NCI-H524 treated with DMSO at 0.1 percent for 48 hours (cell line): ENCODE measurements at regions not wholly inside any gene's neighbourhood (a gene's known extent, or its start where the extent isn't known, plus 50 kb on each side); places are given as distances from the start of the nearest gene placed in this dataset.
A peak's percentile ranks its signal among the peaks of the same experiment; 100 is the strongest.

Experiments
- DNase-seq: peaks from one replicate; lab custom pipeline; 2025; lab: John Stamatoyannopoulos, UW

DNA sequence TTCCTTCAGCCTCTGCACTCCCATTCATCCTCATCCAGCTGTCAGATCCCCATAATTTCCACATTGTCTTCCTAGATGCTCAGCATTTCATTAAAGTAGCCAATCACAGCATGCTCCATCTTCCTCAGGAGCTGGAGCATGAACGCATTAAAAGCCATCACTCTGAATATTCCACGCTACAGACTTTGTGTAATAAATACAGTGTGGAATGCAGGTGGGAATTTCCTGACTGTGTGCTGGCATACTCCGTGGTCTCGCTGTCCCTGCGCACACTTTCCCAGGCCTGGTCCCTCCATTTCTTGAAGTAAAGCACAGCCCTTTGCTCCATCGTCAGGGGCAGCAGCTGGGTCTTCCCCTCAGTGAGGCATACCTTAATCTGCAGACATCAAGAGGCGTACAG, 123.7 kb upstream of the NCK2 start:
- no peak for DNase-seq

DNA sequence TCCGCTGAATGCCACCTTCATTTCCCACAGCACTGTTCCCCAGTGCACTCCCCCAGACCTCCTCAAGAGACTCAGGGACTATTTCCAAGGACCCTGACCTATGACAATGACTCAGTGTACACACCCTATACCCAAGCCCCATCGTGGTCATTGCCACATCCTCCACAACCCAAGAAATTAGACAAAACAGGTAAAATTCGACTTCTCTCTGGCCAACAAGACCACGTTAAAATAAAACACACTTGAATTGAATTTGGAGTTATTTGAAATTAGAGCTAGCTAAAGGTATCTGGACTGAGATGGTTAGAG, 126.4 kb upstream of the NCK2 start:
- DNase-seq = no peak

DNA sequence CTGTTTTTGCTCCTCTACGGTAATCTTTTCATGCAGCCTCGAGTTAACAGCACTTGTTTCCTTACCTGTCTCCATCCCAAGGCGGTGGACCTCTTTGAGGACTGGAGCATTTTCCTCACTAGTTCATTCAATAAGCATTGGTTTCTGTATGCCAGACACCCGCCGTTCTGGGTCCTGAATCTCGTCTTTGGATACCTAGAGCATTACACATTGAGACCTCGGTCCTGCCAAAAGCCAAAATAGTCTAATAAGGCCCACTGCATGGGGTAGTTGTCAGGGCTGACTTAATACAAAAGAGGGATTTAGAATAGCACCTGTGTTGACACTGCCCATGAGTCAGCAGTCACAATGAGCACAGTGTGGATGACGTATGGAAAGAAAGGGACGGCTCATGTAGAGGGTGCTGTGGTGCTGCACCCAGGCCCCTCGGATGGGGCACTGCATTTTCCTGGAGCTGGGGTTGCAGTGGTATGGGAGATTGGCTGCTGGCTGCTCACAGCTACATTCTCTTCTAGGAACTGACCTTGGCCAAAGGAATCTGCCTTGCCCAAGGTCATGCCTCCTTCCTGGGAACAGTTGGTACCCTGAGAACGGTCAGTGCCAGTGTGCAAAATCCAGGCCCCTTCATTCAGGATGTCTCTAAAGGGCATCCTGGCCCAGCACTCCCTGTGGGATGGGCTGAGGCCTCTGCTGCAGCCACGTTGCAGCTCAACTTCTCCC, 126.9 kb upstream of the NCK2 start:
- no peak for DNase-seq

DNA sequence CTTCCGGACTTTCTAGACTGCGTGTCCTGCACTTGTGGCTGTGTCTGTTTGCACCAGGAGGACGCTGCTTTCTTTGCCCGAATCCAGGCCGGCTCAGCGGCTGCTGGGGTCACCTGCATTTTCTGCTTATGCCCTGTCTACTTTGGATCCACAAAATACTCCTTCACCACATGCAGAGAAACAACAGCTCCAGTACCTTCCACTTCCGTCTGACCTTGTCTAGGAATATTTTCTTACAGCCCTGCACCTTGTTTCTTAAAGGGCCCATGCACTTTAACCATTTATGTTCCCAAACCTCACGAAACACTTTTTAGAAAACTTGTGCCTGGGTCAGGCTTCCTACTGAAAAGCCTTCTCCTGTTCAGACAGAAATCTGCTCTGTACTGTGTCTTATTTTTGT, 129.4 kb upstream of the NCK2 start:
- DNase-seq = no peak

DNA sequence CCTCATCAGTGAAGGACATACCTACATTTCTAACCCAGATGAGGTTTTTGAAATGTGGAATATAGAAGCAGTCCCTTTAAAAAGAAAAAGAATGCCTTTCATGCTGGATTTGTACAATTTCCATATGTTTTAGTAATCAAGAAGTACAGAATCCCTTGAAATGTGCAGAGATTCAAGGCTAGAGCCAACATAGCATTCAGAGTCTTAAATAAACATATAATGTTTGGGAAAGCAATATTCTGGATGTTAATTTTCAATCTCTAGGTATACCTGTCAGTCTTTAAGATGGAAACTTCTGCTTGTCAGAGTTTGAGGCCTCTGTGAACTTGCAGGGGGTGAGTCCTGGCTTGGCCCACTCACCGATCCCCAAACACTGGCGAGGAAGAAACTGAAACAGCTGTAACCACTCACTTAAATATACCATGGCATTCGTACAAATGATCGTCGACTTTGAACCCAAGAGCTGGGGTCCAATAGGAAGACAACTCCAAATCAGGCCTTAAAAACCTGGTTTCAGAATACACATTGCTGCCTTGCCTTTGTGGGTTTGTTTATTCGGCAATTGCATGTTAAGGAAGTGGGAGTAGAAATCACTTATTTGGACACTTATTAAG, 132.8 kb upstream of the NCK2 start:
- DNase-seq = no peak

DNA sequence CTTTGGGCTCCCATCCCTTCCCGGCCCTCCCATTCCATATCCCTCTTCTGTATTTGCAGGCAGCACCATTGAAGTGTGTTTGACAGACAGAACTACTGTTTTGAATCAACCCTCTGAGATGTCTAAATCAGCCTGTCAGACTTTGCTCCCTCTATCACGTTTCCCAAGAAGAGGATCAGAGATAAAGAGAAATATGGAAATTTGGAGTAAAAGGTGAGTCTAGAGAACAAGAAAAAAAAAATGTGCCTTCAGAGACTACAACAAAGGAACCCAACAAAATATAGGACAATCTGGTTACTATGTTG, 133.4 kb upstream of the NCK2 start:
- DNase-seq = no peak

DNA sequence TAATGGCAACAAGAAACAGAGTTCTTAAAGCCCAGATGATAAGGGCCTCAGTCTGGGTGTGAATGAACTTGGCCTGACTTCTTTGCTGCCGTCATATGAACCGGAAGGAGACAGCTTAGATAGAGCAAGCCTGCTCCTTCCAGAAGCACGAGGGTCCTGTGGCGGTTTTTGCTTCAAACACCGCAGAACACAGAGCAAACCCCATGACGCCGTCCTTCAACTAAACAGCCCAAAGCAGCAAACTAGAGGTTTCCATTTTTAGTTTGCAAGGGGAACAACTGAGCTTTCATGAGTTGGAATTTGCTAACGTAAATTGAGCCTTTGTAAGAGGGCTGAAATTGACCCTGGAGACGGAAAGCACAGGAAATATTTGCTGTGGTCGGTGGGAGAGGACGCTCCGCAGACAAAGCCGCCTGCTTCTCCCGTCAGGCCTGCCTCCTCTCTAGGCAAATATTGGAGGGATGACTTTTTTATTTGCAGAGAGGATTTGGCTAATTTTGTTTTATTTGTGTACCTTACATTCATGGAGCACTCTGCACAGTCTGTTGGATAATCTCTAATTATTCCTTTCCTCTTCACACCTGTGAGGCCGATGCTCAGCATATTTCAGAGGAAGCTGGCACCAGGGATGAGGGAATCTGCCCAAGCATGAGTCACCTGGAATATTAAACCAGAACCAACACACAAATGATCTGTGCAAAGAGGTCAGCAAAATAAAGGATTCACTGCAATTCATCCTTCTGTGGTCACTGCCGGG, 134.0 kb upstream of the NCK2 start:
- DNase-seq = no peak

DNA sequence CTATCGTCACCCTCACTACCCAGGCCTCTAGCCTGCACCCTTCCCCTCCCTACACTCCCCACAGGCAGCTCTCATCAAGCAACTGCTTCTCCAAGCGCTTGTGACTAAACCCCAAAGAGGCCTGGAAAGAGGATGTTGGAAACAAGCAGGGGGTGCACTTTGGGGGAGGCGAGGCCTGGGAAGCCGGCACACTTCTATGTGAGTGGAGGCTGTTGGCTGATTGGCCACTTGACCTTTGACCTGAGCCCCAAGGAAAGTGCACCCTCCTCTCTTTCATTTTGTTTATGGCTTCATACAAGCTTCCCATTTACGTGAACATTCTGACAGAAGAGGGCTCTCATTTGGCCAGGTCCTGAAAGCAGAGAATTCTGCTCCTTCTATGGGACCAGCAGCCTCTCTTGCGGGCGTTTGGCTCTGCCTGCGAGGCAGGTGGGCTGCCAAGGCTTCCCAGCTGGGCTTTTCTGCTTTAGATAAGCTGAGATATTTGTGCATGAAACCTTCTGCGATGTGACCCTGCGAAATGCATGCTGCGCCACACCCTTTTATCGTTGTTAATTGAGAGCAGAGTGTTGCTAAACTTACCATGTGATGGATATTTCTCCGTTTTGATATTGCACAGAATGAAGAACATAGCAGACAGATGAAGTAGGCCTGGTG, 134.8 kb upstream of the NCK2 start:
- DNase-seq = no peak

DNA sequence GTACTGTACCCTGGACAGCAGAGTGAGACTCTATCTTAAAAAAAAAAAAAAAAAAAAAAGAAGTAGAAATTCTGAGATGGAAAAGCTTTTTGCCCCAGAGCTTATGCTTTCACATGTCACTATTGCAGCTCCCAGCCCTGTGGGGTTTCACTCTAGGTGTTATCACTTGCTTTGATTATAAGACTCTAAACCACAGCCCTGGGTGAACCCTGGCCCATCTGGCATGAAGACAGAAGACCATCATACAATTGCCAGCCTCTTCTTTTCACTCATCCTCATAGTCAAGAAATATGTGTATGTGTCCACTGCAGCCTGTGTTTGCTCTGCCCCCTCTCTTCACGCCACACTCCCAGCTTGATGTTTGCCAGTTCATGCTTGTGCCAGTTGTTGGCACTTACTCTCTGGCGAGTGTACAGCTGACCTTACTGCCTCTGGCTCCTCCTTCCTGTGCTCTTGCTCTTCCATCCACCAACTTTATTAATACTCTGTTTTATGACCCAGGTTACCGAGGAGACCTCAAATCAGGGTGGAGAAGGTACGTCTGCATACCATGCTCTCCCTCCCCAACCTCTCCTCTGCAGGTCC, 136.7 kb upstream of the NCK2 start:
- no peak for DNase-seq

DNA sequence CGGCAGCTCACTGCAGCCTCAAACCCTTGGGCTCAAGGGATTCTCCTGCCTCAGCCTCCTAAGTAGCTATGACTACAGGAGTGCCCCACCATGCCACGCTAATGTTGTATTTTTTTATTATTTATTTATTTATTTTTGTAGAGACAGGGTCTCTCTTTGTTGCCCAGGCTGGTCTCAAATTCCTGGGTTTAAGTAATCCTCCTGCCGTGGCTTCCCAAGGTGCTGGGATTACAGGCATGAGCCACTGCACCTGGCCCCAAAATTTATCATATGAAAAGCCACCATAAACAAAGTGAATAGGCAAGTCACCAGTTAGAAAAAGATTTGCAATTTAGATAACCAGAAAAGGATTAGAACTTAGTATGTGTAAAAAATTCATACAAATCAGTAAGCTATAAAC, 138.6 kb upstream of the NCK2 start:
- DNase-seq = no peak

DNA sequence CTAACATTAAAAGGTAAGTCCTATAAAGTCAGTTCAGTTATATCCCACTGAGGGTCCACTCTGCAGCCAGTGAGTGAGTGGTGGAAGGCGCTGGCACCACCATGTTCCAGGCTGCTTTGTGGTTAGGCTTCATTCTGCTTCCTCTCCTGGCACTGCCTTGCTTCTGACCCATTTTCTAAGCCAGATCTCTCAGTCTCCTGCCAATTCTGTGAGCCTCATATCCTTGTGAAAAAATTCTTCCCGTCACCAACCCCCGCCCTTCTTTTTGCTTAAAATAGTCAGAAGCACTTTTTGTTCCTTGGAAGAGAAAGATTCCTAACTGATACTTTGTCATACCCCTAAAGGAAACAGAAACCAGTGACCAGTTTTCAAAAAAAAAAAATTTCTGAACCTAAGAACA, 139.8 kb upstream of the NCK2 start:
- no peak for DNase-seq

DNA sequence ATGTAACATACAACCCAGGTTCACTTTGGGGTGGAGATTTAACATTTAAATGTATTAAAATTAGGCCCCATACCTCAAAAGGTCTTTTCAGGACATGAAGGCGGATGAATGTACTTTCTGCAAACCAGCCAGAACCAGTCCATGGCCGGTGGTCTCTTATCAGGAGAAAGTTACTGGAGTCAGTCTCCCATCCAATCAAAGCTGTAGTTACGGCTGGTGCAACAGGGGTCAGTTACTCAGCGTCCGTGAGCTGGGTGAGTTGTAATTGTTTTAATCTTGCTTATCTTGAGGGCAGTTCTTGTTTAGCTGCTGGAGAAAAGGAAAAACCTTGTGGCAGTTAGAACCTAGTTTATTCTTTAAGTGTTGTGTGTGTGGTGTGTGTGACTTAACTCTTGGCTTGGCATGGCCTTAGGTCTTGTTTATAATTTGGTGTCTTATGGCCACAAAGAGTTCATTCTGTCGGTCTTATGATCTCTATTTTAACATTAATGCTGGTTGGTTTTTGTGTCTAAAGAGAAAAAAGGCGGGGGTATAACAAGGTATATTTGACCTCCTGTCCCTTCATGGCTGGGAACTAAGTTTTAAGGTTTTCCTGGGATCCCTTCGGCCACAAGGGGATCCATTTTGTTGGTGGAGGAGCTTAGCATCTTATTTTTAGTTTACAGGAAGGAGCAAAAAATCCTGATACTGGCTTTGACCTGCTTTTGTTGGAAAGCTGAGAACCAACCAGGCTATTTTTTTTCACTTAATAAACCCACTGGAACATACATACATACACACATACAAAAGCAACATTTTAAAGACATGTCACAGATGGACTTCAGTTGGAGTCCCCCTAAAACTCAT, 143.5 kb upstream of the NCK2 start:
- DNase-seq = no peak

DNA sequence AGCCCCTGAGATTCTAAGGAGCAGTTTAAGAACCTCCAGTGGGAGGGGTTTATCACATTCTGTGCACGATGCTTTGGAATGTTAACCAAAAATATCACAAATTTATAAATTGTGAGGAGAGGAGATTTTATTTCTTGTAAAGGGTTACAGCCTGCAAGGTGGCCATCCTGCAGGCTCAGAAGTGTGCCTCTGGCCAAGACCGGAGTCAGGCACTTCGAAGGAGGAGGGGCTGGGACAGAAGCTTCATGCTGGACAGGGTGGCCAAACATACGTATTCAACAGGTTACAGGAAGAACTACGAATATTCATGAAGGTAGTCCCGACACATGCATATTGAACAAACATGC, 144.1 kb upstream of the NCK2 start:
- DNase-seq = no peak

DNA sequence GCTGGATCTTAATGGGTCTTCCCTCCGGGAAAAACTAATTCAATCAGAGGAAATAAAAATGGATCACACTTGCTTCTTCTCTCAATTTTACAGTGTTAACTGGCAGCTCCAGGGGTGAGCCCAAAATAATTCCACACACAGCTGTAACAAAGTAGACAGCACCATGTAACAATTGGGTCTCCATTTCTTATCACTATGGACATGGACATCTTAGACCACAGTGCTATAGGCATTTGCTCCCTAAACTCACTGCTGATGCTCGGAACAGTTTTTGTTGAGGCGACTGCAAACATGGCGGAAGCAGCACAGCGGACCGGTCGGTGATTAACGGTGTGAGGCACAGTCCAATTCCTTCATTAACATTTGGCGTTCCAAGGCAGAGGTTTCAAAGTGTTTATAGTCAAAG, 144.7 kb upstream of the NCK2 start:
- DNase-seq = no peak

DNA sequence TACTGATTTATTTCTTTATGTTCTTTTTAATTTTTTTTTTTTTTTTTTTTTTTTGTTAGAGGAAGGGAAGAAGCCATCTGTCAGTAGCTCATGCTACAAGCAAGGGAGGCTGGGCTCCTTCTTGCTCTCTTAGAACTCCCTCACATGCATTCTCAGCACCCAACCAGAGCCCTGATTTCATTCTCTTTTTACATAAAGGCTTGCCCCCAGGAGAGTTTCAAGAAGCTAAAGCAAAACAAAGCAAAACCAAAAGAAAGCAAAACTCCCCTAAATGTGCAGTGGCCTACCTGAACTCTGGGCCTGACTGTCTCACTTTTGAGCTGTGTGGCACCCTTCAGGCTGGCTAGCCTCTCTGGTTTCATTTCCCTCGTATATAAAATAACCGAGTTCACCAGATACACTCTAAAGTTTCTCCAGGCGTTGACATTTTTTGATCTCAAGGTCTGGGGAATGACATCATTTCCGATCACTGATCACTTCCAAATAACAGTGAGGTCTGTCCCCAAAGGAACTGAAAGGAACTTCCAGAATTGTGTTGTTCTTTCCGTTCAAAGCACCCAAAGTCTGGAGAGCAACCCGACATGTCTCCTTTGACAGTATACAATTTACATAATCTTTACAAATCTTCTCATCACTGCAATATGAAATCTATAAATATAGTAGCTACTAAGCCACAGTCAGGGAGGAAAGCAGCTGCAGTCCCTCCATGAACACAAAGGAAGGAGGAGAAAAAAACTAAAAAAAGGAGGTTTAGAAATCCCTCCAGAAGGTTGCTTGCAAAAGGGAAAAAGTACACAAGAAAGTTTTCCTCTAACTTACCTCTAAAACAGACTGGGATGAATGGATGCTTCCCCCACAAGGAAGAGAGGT, 145.6 kb upstream of the NCK2 start:
- DNase-seq = no peak

DNA sequence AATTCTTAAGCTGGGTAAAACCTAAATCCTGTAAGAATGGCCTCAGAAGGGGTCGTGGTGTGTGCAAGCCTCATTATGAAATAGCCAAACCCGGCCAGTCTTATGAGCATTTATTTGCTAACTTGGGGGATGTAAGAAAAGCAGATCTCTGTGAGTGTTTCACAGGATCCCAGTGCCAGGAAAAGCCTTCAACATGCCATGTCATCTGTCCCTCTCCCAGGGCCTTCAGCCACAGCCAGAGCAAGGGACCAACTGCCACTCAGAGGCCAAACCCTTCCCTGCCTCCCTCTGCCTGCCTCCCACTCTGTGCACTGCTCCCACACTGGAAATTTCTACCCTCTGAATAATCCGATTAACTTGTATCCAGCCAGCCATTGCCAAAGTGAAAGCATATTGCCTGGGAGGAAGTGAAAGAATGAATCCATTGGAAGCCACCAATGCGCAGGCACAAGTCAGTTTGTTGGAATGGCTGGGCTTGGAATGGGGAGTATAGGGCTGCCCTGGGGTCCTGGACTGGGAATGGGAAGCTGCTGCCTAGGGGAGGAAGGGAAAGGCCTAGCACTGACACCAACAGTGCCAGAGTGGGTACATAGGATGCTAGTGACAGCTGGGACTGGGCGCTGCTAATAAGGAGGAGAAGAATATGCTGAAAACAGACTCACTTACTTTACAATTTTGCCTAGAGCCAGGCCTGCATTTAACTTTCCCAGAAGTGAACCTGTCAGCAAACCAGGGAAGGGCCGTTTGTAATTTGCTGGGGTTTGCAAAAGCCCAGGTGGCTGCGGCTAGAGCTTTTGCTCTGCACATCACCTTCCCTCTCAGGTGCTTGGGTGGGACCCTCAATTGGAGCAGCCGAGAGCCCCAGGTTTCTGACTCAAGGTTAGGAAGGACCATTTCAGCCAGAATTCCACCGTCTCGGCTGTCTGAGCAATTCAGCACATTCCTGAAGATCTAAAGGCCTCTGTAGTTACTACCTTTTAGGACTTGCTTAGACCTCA, 146.6 kb upstream of the NCK2 start:
- DNase-seq = peak; percentile 15

DNA sequence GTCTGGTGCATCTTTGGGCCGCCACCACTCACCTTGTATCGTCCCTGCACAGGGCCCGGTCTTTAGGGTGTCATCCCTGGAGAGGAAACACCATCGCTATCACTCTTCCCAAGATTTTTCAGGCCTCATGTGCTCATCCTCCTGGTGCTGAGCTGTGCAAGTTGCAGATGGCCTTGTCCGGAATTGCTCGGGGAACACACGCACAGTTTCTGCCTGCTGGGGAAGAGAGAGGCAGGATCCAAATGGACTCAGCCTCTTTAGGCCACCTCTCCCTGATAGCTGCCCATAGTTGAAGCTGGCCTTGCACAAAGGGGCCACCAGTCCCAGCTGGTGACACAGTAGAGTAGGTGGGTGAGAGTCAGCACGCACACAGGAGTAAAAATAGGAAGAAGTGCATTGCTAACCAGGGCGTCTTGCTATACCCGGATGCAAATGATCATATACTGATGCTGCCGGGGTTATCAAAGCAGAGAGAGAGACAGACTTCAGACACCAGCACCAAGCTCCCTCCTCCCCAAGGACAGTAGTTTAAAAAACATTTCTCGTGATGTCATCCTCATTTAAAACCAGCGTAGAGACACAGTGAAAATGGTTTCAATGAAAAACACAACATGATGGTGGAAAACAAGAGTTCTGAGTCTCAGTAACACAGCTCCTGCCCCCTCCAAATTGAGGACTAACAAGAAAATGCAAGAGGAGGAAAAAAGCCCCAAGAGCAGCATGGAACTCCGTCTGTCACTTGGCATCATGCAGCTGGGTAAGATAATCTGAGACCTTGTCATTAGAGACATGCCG, 147.5 kb upstream of the NCK2 start:
- DNase-seq = peak; percentile 15

DNA sequence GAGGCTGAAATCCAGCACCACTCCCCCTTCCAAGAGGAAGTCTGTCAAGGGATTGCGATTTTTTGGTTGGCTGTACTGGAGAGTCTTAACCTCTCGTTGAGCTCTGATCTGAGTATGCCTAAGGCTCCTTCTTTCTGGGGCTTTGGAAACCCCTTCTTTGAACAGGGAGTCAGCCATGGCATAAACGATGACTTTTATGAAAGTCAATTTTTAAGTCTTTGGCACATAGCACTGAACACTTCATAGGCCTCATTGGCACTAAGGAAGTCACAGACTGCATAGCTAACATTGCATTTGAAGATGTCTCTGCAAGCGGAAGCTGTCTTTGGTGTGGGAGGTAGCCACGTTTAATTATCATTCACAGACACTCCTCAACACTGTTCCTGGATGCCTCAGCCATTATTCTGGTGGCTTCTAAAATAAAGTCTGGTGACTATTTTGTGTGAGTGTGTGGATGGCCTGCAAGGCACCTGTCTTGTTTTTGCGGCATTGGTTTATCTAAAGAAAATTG, 148.2 kb upstream of the NCK2 start:
- no peak for DNase-seq

DNA sequence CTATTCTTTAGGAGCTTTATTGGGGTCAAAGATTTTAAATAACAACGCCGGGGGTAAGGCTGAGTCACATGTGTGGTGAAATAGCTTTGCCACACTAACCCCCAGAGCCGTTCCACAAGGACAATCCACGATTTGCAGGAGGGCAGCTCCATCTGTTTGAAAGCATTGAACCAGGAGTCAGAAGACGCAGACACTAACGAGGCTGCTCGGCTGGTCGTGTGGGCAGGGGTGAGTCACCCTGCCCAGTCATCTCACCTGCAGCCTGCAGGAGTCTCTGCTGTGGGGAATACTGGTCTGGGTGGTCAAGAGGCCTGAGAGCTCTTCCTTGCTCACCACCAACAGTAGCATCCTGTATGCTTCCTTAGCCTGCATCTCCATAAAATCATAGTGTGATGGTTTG, 149.2 kb upstream of the NCK2 start:
- DNase-seq = no peak
